Chondrocyte (in vitro differentiated cells): ENCODE measurements at regions not wholly inside any gene's neighbourhood (a gene's known extent, or its start where the extent isn't known, plus 50 kb on each side); places are given as distances from the start of the nearest gene placed in this dataset.

Experiments
- DNase-seq: peaks from one replicate; pipeline ENCODE4 v3.0.0; 2021; ENCODE audit warnings: mixed read lengths, low spot score
- H3K27ac Mint-ChIP-seq: one replicate; pipeline ENCODE4 v1.8.0; 2021; ENCODE audit warnings: mild to moderate bottlenecking, moderate library complexity, mixed read lengths; ENCODE audit not compliant: unreplicated experiment
- H3K27me3 Mint-ChIP-seq: 2 replicates; pipeline ENCODE4 v1.8.0; 2021; ENCODE audit warnings: low read depth, mixed read lengths
- H3K36me3 Mint-ChIP-seq: 2 replicates; pipeline ENCODE4 v1.8.0; 2021; ENCODE audit warnings: low read depth, mixed read lengths
- H3K4me1 Mint-ChIP-seq: 2 replicates; pipeline ENCODE4 v1.8.0; 2021; ENCODE audit warnings: low read depth, mild to moderate bottlenecking, mixed read lengths
- H3K4me3 Mint-ChIP-seq: one replicate; pipeline ENCODE4 v1.8.0; 2021; ENCODE audit warnings: mild to moderate bottlenecking, moderate library complexity, mixed read lengths; ENCODE audit not compliant: unreplicated experiment
- H3K9me3 Mint-ChIP-seq: 2 replicates; pipeline ENCODE4 v1.8.0; 2021; ENCODE audit warnings: low read depth, mixed read lengths
- CTCF ChIP-seq: fragments of 200-600 bp; sonication (generic); IDR thresholded peaks from 2 replicates; pipeline ENCODE4 v1.5.0; 2021; ENCODE audit warnings: antibody characterized with exemption, mild to moderate bottlenecking, moderate library complexity

- no peaks in the 10 kb centered on the region for H3K27me3 Mint-ChIP-seq
- H3K4me3 Mint-ChIP-seq: no peak overlapping the region
- TF ChIP-seq CTCF: no peak
- no peaks in the 10 kb centered on the region for H3K36me3 Mint-ChIP-seq
- H3K27ac Mint-ChIP-seq: no peak overlapping the region
- H3K9me3 Mint-ChIP-seq: no peaks in the 10 kb centered on the region
- no peak for DNase-seq
- peaks cover 30% of the 10 kb centered on the region for H3K4me1 Mint-ChIP-seq
Measured at GRCh38 chr5:124626053-124626452, 120.4 kb downstream of the ZNF608 start.

- TF ChIP-seq CTCF: no peak
- Mint-ChIP-seq H3K9me3 (no peaks in the 10 kb centered on the region), H3K36me3 (no peaks in the 10 kb centered on the region), H3K27me3 (no peaks in the 10 kb centered on the region), H3K4me1 (peaks cover 6% of the 10 kb centered on the region), H3K27ac (no peak overlapping the region), H3K4me3 (no peak overlapping the region)
- DNase-seq: no peak
Measured at GRCh38 chr5:124623265-124623664, 123.2 kb downstream of the ZNF608 start.

- no peak for TF ChIP-seq CTCF
- peaks cover 2% of the 10 kb centered on the region for H3K4me1 Mint-ChIP-seq
- no peak for DNase-seq
- H3K9me3 Mint-ChIP-seq: no peaks in the 10 kb centered on the region
- no peaks in the 10 kb centered on the region for H3K36me3 Mint-ChIP-seq
- no peak overlapping the region for H3K4me3 Mint-ChIP-seq
- no peak overlapping the region for H3K27ac Mint-ChIP-seq
- no peaks in the 10 kb centered on the region for H3K27me3 Mint-ChIP-seq
Measured at GRCh38 chr5:124622851-124623250, 123.6 kb downstream of the ZNF608 start.

- Mint-ChIP-seq H3K4me3 (no peak overlapping the region), H3K4me1 (no peaks in the 10 kb centered on the region), H3K9me3 (no peaks in the 10 kb centered on the region), H3K27ac (no peak overlapping the region), H3K27me3 (no peaks in the 10 kb centered on the region), H3K36me3 (no peaks in the 10 kb centered on the region)
- no peak for TF ChIP-seq CTCF
- DNase-seq: no peak
Measured at GRCh38 chr5:124621279-124621678, 125.2 kb downstream of the ZNF608 start.

GRCh38 chr5:124620743-124621142 lies 125.7 kb downstream of the ZNF608 start:
- no peak for TF ChIP-seq CTCF
- no peak overlapping the region for H3K27ac Mint-ChIP-seq
- no peaks in the 10 kb centered on the region for H3K4me1 Mint-ChIP-seq
- no peak overlapping the region for H3K4me3 Mint-ChIP-seq
- H3K27me3 Mint-ChIP-seq: no peaks in the 10 kb centered on the region
- H3K36me3 Mint-ChIP-seq: no peaks in the 10 kb centered on the region
- DNase-seq: no peak
- H3K9me3 Mint-ChIP-seq: no peaks in the 10 kb centered on the region
